ENCODE measurements at regions not wholly inside any gene's neighbourhood (a gene's known extent, or its start where the extent isn't known, plus 50 kb on each side); places are given as distances from the start of the nearest gene placed in this dataset.
"Not testable (repeated sequence)": the region's sequence is repeated elsewhere in the genome, so short reads cannot be mapped to it uniquely, and the experiment has no call there.

- no peak for DNase-seq (ENCODE audit: low read depth)
Measured at GRCh38 chr10:84571146-84571545, 242.8 kb downstream of the CCSER2 start.

GRCh38 chr10:84574102-84574501 is 245.7 kb downstream of the CCSER2 start:
- no peak for DNase-seq (ENCODE audit: low read depth)

GRCh38 chr10:84581976-84582375 is 253.6 kb downstream of the CCSER2 start:
- no peak for DNase-seq (ENCODE audit: low read depth)

GRCh38 chr10:84583501-84583900 is 255.1 kb downstream of the CCSER2 start:
- DNase-seq (ENCODE audit: low read depth) = no peak

- no peak for DNase-seq (ENCODE audit: low read depth)
Measured at GRCh38 chr10:84587789-84588188, 259.4 kb downstream of the CCSER2 start.

GRCh38 chr10:84588426-84588825 is 260.0 kb downstream of the CCSER2 start:
- DNase-seq (ENCODE audit: low read depth) = no peak

- no peak for DNase-seq (ENCODE audit: low read depth)
Measured at GRCh38 chr10:84588971-84589370, 260.6 kb downstream of the CCSER2 start.

- no peak for DNase-seq (ENCODE audit: low read depth)
Measured at GRCh38 chr10:84589526-84590205, 261.3 kb downstream of the CCSER2 start.

GRCh38 chr10:84590327-84591193 is 262.2 kb downstream of the CCSER2 start:
- DNase-seq (ENCODE audit: low read depth) = no peak

- DNase-seq (ENCODE audit: low read depth) = no peak
Measured at GRCh38 chr10:84593506-84593905, 265.1 kb downstream of the CCSER2 start.

- no peak for DNase-seq (ENCODE audit: low read depth)
Measured at GRCh38 chr10:84596585-84596984, 268.2 kb downstream of the CCSER2 start.

GRCh38 chr10:84599254-84599653 is 270.9 kb downstream of the CCSER2 start:
- no peak for DNase-seq (ENCODE audit: low read depth)

GRCh38 chr10:84600947-84601346 is 272.6 kb downstream of the CCSER2 start:
- no peak for DNase-seq (ENCODE audit: low read depth)

GRCh38 chr10:84602543-84602942 is 274.2 kb downstream of the CCSER2 start:
- not testable (repeated sequence) for DNase-seq (ENCODE audit: low read depth)

- no peak for DNase-seq (ENCODE audit: low read depth)
Measured at GRCh38 chr10:84603971-84604370, 275.6 kb downstream of the CCSER2 start.

GRCh38 chr10:84605802-84606201 is 277.4 kb downstream of the CCSER2 start:
- no peak for DNase-seq (ENCODE audit: low read depth)

GRCh38 chr10:84606428-84606827 is 278.0 kb downstream of the CCSER2 start:
- no peak for DNase-seq (ENCODE audit: low read depth)

GRCh38 chr10:84607044-84607443 is 278.7 kb downstream of the CCSER2 start:
- DNase-seq (ENCODE audit: low read depth) = no peak

- DNase-seq (ENCODE audit: low read depth) = no peak
Measured at GRCh38 chr10:84607523-84607922, 279.1 kb downstream of the CCSER2 start.

- no peak for DNase-seq (ENCODE audit: low read depth)
Measured at GRCh38 chr10:84608126-84608525, 279.7 kb downstream of the CCSER2 start.

- DNase-seq (ENCODE audit: low read depth) = no peak
Measured at GRCh38 chr10:84613336-84614021, 285.1 kb downstream of the CCSER2 start.

GRCh38 chr10:84626397-84627087 is 298.2 kb downstream of the CCSER2 start:
- DNase-seq (ENCODE audit: low read depth) = no peak
